SIG-M5 treated with dmso at 0.1 percent for 504 hours (cell line): ENCODE measurements at regions not wholly inside any gene's neighbourhood (a gene's known extent, or its start where the extent isn't known, plus 50 kb on each side); places are given as distances from the start of the nearest gene placed in this dataset.
A peak's percentile ranks its signal among the peaks of the same experiment; 100 is the strongest.

ENCODE experiments used
- DNase-seq: peaks from one replicate; lab custom pipeline; 2025; ENCODE audit not compliant: unreplicated experiment; lab: John Stamatoyannopoulos, UW

DNA sequence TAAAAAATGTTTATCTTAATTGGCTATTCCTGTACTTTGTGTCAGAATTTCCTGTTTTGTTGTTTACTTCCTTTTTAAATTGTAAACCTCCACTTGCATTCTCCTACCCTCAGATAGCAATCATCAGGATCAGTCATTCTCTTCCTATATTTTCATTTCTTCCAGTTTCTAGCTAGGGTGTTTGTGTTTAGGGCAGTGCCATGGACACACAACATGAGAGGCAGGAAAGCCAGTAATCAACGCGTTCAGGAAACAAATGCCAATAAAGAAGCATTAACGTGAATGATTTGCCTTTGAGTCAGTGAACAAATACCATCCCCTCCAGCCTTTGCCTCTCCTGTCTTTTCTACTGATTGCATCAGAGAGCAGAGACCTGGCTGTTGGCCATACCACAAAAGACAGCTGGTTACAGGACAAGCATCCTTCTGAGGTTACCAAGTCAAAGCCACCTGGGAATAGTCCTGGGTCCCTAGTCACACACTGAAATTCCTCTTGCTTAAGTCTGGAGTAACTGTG, 56.7 kb upstream of the FHL2 start:
- DNase-seq = no peak

DNA sequence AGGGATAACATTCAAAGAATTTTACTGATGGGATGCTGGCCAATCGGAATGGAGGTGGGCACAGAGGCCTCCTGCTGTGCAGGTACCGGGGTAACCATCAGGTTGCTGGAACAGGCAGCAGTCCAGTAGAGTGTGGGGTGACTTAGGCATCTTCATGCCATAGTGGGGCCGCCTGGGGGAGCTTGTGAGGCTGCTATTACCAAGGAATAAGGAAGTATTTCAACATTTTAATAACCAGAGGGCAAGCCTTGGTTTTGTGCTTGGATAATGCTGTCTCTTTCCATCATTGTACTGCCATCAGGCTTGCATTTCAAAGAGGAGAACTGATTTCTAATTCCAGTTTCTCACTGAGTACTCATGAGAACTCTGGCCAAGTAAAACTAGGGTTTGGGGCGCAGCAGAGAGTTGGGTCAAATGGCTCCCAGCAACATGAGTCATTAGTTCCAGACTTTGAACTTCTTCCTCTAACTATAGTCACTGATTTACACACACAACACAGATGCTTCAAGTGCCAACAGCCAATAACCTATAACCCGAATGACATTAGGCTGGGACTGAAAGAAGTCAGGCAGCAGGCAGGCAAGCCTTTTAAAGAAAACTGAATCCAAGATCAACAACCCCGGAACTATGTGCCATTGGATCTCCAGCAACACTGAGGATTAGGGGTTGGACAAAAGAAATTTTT, 56.1 kb upstream of the FHL2 start:
- DNase-seq = peak; percentile 69

DNA sequence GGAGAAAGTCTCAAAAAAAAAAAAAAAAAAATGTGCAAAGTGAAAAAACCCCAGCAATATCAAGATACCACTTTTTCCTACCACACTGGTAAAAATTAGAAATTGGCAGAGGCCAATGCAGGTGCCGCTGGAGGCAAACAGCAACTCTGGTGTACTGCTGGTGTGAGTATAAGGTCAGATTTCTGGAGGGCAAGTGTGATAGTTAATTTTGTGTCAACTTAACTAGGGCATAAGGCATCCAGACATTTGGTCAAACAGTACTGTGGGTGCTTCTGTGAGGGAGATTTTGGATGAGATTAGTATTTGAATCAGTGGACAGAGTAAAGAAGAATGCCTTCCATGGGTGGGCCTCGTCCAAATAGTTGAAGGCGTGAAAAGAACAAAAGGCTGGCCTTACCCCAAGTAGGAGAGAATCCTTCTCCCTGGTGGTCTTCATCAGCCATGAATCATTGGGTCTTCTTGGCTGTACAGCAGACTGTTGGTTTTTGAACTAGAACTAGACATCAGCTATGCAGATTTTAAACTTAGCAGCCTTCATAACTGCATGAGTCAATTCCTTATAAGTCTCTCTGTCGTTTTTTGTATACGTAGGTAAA, 52.8 kb upstream of the FHL2 start:
- DNase-seq = no peak

DNA sequence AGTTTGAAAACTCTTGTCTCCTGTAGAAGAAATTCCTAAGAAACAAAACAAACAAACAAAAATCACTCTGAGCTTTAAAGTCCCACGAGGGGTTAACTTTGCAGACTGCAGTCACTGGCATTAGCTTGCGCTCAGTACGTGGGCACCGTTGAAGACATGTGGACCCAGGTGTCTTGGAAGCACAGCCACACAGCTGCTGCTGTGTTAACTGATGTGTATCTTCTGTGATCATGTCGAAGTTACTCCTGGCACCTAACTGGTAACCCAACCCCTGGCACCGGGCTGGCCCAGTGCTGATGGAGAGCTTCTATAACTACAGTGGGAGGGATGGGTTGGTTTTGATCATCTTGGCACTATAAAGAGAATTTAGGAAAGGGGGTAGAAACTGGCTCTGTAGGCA, 51.6 kb upstream of the FHL2 start:
- no peak for DNase-seq

DNA sequence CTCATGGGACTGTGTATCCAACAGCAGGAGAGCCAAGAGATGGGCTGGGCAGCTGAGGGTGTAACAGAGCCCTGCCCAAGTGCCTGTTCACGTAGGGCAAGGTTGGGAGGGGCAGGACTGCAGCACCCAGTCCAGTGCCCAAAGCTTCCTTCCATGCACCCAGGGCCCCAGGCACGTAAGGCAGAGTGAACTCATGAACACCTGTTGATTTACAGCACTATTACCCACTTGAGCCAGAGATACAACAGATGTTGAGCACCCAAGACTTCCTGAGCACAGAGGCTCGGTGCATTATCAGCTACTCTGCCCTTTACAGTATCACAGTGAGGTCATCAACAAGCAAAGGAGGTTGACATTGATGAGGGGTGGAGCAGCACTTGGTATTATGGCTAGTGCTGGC, 50.2 kb upstream of the FHL2 start:
- no peak for DNase-seq
